Esophagus squamous epithelium (tissue), 4 donors: ENCODE measurements at regions not wholly inside any gene's neighbourhood (a gene's known extent, or its start where the extent isn't known, plus 50 kb on each side); places are given as distances from the start of the nearest gene placed in this dataset.

ENCODE experiments used
- POLR2A ChIP-seq, 4 donors: fragments of 450-650 bp; IDR thresholded peaks; one replicate each; pipeline ENCODE4 v1.6.1; 2017; ENCODE audit warnings: antibody characterized with exemption in 4 of 4, mild to moderate bottlenecking in 4 of 4, moderate library complexity in 3 of 4
- TF ChIP-seq, protein P1 (sequence below), 6 experiments: fragments of 450-650 bp in 4 of 6; fragments of 200-600 bp in 2 of 6; sonication (generic) in 2 of 6; IDR thresholded peaks; one replicate each; pipeline ENCODE4 v1.5.1; 2016 to 2019; ENCODE audit warnings: antibody characterized with exemption in 6 of 6, mild to moderate bottlenecking in 4 of 6, moderate library complexity in 4 of 6

DNA sequence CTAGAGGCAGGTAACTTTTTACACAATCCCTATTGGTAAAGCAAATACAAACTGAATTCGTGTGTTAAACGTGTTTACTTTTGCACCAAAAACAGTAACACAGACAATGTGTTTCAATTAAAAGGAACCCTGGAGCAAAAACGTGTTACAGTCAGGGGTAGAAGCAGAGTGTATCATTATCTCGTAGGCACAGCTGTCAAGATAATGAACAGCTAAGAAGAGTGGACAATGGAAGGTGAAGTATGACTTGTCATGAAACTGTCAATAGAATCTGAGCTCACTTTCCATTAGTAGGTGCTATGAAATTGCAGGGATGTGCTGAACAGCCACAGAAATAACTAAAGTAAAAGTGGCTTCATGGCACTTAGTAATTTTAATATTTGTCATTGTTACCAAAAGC lies 1229.8 kb upstream of the WWC1 start:
- TF ChIP-seq, protein P1, sequence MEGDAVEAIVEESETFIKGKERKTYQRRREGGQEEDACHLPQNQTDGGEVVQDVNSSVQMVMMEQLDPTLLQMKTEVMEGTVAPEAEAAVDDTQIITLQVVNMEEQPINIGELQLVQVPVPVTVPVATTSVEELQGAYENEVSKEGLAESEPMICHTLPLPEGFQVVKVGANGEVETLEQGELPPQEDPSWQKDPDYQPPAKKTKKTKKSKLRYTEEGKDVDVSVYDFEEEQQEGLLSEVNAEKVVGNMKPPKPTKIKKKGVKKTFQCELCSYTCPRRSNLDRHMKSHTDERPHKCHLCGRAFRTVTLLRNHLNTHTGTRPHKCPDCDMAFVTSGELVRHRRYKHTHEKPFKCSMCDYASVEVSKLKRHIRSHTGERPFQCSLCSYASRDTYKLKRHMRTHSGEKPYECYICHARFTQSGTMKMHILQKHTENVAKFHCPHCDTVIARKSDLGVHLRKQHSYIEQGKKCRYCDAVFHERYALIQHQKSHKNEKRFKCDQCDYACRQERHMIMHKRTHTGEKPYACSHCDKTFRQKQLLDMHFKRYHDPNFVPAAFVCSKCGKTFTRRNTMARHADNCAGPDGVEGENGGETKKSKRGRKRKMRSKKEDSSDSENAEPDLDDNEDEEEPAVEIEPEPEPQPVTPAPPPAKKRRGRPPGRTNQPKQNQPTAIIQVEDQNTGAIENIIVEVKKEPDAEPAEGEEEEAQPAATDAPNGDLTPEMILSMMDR (IDR thresholded peaks at IDR 0.05), result no peak
- TF ChIP-seq POLR2A (IDR thresholded peaks at IDR 0.05), result no peak
